Sigmoid colon (tissue), 6 donors: ENCODE measurements at regions not wholly inside any gene's neighbourhood (a gene's known extent, or its start where the extent isn't known, plus 50 kb on each side); places are given as distances from the start of the nearest gene placed in this dataset.
A peak's percentile ranks its signal among the peaks of the same experiment; 100 is the strongest.

ENCODE experiments used
- DNase-seq: peaks from one replicate; pipeline ENCODE4 v3.0.0-alpha.2; 2019
- H3K27ac ChIP-seq, 4 donors: fragments of 200-600 bp; sonication (generic); one replicate each; pipeline ENCODE4 v1.5.1; 2016 to 2019; ENCODE audit warnings: mild to moderate bottlenecking in 1 of 4
- H3K27me3 ChIP-seq, 3 donors: fragments of 200-600 bp; sonication (generic); one replicate each; pipeline ENCODE4 v1.5.1; 2019; ENCODE audit warnings: mild to moderate bottlenecking in 1 of 3
- H3K36me3 ChIP-seq, 4 donors: fragments of 200-600 bp; sonication (generic); one replicate each; pipeline ENCODE4 v1.5.1; 2016 to 2019
- H3K4me1 ChIP-seq, 4 donors: fragments of 200-600 bp; sonication (generic); one replicate each; pipeline ENCODE4 v1.5.1; 2017 to 2019
- H3K4me3 ChIP-seq, 4 donors: fragments of 200-600 bp; sonication (generic); one replicate each; pipeline ENCODE4 v1.5.1; 2017 to 2019; ENCODE audit warnings: mild to moderate bottlenecking in 2 of 4, moderate library complexity in 1 of 4
- H3K9me3 ChIP-seq, 4 donors: fragments of 200-600 bp in 3 of 4; sonication (generic) in 3 of 4; one replicate each; pipeline versions ENCODE4 v1.5.1 to v1.6.1; 2013 to 2019
- EP300 ChIP-seq, 4 donors: sonication (generic); formaldehyde crosslinking; IDR thresholded peaks; one replicate each; pipeline ENCODE4 v1.6.1; 2017; ENCODE audit warnings: antibody characterized with exemption in 4 of 4
- POLR2A ChIP-seq, 2 donors: fragments of 450-650 bp; IDR thresholded peaks; one replicate each; pipeline ENCODE4 v1.6.1; 2016; ENCODE audit warnings: antibody characterized with exemption in 2 of 2, mild to moderate bottlenecking in 2 of 2, moderate library complexity in 2 of 2
- POLR2AphosphoS5 ChIP-seq, 4 donors: sonication (generic); formaldehyde crosslinking; IDR thresholded peaks; one replicate each; pipeline ENCODE4 v1.6.1; 2017; ENCODE audit warnings: antibody characterized with exemption in 4 of 4
- WGBS, 2 donors: extraction: QIAGEN DNeasy Blood & Tissue Kit; methylation state at CpG; one replicate each; pipeline ENCODE4 v1.1.7; 2013; 5-methylcytosine and 5-hydroxymethylcytosine counted together
- intact Hi-C: fragments of 100-400 bp; cut with DNase I; formaldehyde crosslinking; loops from one replicate; pipeline ENCODE4 v1.15.1; 2023
- TF ChIP-seq, protein P1 (sequence below), 4 experiments: fragments of 450-650 bp in 3 of 4; fragments of 200-600 bp in 1 of 4; IDR thresholded peaks; one replicate each; pipeline ENCODE4 v1.5.1; 2016 to 2019; ENCODE audit warnings: antibody characterized with exemption in 4 of 4, mild to moderate bottlenecking in 3 of 4, moderate library complexity in 2 of 4
- donor health status: healthy with polysubstance abuse.
- donor health status: healthy.

DNA sequence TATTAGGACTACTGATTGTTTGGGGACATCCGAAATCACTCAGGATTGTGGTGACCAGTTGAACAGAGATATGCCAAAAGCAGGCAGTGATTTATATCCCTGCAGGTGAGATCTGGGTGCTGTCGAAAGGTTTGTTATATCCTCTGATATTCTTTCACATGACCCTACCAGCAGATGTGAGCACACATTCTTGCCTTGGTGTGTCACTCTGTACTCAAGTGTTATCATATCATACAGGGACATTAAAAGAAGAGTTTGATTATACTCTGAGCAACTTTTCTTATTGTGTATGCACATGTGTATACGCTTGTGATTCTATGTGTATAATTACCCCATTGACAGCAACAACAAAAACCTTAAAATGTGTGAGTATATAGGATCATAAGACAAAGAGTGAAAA, 381.2 kb upstream of the IGFBP7 start:
- DNase-seq, result no peak
- 69 to 84% methylated on average over 3 of the region's 3 CpGs for WGBS, 2 donors
- intact Hi-C loops, result no loop called here
- H3K9me3 ChIP-seq, result no peaks in the 10 kb centered on the region
- H3K27me3 ChIP-seq, result no peaks in the 10 kb centered on the region
- no peak for TF ChIP-seq EP300 (IDR thresholded peaks at IDR 0.05)
- no peak for TF ChIP-seq POLR2AphosphoS5 (IDR thresholded peaks at IDR 0.05)
- no peak for TF ChIP-seq POLR2A (IDR thresholded peaks at IDR 0.05)
- TF ChIP-seq, protein P1, sequence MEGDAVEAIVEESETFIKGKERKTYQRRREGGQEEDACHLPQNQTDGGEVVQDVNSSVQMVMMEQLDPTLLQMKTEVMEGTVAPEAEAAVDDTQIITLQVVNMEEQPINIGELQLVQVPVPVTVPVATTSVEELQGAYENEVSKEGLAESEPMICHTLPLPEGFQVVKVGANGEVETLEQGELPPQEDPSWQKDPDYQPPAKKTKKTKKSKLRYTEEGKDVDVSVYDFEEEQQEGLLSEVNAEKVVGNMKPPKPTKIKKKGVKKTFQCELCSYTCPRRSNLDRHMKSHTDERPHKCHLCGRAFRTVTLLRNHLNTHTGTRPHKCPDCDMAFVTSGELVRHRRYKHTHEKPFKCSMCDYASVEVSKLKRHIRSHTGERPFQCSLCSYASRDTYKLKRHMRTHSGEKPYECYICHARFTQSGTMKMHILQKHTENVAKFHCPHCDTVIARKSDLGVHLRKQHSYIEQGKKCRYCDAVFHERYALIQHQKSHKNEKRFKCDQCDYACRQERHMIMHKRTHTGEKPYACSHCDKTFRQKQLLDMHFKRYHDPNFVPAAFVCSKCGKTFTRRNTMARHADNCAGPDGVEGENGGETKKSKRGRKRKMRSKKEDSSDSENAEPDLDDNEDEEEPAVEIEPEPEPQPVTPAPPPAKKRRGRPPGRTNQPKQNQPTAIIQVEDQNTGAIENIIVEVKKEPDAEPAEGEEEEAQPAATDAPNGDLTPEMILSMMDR (IDR thresholded peaks at IDR 0.05), result no peak
- H3K4me1 ChIP-seq, result peaks cover 0 to 11% (median 2%) of the 10 kb centered on the region in 4 donors
- no peaks in the 10 kb centered on the region for H3K36me3 ChIP-seq
- peak overlapping the region in 3 of 4 donors; percentile 61 to 65 (median 64) for H3K27ac ChIP-seq
- H3K4me3 ChIP-seq, result no peak overlapping the region

DNA sequence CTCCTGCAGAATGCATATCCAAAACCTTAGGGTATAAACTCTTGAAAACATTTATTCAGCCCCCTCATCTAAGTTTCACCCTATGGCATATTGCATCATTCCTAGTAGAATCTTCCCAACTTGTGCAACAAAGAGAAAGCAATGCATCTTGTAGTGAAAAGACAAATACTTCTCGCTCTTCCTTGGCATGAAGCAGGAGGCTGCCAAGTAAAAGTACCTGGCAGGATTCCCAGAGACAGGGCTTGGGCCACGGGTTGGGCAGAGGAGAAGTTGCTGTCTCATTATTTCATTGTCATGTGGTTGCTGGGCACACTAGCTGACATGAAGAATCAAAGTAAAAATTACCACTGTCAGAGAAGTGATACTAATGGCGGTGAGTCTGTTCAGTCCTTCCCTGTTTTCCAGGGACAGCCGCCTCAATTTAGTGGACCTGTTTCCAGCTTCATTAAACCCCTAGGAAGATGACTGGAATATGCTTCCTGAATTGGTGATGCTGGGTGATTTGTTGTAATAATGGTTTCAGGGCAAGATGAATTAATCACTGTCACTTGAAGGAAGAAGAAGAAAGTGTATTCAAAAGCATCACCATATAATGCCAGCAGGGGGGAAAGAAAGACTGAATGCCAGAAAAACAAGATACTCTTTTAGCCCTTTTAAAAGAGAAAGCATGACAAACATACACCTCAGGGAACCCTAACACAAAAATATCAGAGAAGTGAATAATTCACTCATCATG, 380.5 kb upstream of the IGFBP7 start:
- Histone ChIP-seq H3K4me1 (peaks cover 0 to 11% (median 2%) of the 10 kb centered on the region in 4 donors), H3K4me3 (no peak overlapping the region), H3K9me3 (no peaks in the 10 kb centered on the region), H3K27me3 (no peaks in the 10 kb centered on the region), H3K36me3 (no peaks in the 10 kb centered on the region), H3K27ac (peak overlapping the region; percentile 34 to 65 (median 62))
- intact Hi-C loops, result no loop called here
- TF ChIP-seq POLR2AphosphoS5 (IDR thresholded peaks at IDR 0.05) (peak in 3 of 4 donors; percentile 22 to 40 (median 33)), EP300 (IDR thresholded peaks at IDR 0.05) (peak in 2 of 4 donors; percentile 26 to 38)
- TF ChIP-seq, protein P1 (IDR thresholded peaks at IDR 0.05), result no peak
- peak; percentile 80 for DNase-seq
- 53 to 71% methylated on average over 4 of the region's 4 CpGs for WGBS, 2 donors

DNA sequence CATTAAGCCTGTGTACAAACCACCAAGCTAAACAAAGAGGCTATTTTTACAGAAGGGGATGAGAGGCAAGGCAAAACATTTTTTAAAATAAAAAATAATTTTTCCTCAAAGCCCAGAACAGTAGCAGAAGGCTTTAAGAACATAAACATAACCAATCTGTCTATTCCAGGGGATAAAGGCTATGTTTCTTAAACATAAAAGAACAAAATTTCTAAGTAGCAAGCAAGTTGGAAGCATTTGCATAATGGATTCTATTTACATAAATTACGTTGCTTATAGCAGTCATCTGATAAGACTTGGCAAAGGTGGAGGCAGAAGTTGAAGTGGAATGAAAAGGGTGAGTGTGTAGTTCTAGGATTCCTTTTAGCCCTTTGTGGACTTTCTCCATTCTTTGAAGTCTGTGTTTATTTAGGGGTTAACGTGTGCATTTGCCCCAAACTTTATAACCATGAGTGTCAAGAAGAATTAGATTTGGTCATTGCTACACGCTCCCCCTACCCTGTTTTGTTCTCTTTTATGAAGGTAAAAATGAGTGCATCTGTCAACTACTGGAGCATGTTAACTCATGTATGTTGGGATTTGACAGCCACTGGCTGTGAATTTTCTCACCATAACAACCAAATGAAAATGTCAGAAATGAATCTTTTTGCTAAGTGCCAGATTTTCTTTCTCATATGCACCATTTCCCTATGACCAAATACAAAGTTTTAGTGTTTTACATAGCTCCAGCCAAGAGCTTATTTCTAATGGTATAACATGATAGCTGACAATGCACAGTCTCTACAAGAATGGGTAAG, 378.4 kb upstream of the IGFBP7 start:
- no peak for TF ChIP-seq POLR2A (IDR thresholded peaks at IDR 0.05)
- TF ChIP-seq, protein P1 (IDR thresholded peaks at IDR 0.05), result no peak
- TF ChIP-seq POLR2AphosphoS5 (IDR thresholded peaks at IDR 0.05), result no peak
- no peak for TF ChIP-seq EP300 (IDR thresholded peaks at IDR 0.05)
- Histone ChIP-seq H3K9me3 (no peaks in the 10 kb centered on the region), H3K27ac (no peak overlapping the region), H3K4me3 (no peak overlapping the region), H3K27me3 (no peaks in the 10 kb centered on the region), H3K36me3 (no peaks in the 10 kb centered on the region), H3K4me1 (peaks cover 0 to 11% (median 2%) of the 10 kb centered on the region in 4 donors)
- intact Hi-C loops, result no loop called here
- WGBS, 2 donors, result 30 to 47% methylated on average over 3 of the region's 3 CpGs
- no peak for DNase-seq

DNA sequence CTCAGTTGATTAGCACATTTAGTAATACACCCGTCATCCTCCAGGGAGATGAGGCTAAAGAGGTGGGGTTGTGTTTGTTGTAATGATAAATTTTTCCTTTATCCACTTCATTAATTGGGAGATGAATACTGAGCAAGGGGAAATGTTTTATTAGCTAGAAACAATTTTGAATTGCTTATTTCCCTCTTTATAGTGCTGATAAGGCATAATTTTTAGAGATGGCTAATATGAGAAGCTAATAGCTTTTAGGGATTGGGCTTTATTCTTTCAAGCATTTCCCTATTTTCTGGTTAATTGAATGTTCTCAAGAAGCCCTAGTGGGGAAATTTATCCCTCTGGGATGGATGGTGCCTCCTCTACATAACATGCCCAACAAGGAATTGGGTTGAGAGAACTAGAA, 365.2 kb upstream of the IGFBP7 start:
- no peaks in the 10 kb centered on the region for H3K36me3 ChIP-seq
- no peaks in the 10 kb centered on the region for H3K27me3 ChIP-seq
- 85 to 91% methylated on average over 1 of the region's 1 CpG for WGBS, 2 donors
- H3K9me3 ChIP-seq, result no peaks in the 10 kb centered on the region
- H3K4me1 ChIP-seq, result no peaks in the 10 kb centered on the region
- no peak overlapping the region for H3K27ac ChIP-seq
- intact Hi-C loops, result no loop called here
- TF ChIP-seq, protein P1 (IDR thresholded peaks at IDR 0.05), result no peak
- TF ChIP-seq EP300 (IDR thresholded peaks at IDR 0.05) (no peak), POLR2AphosphoS5 (IDR thresholded peaks at IDR 0.05) (no peak), POLR2A (IDR thresholded peaks at IDR 0.05) (no peak)
- no peak for DNase-seq
- no peak overlapping the region for H3K4me3 ChIP-seq
